Eye (tissue), 1 donor: ENCODE measurements at regions not wholly inside any gene's neighbourhood (a gene's known extent, or its start where the extent isn't known, plus 50 kb on each side); places are given as distances from the start of the nearest gene placed in this dataset.
"Not testable (repeated sequence)": the region's sequence is repeated elsewhere in the genome, so short reads cannot be mapped to it uniquely, and the experiment has no call there.

ENCODE experiments used
- DNase-seq: peaks from one replicate; pipeline ENCODE4 v3.0.0-alpha.2; 2015

DNA sequence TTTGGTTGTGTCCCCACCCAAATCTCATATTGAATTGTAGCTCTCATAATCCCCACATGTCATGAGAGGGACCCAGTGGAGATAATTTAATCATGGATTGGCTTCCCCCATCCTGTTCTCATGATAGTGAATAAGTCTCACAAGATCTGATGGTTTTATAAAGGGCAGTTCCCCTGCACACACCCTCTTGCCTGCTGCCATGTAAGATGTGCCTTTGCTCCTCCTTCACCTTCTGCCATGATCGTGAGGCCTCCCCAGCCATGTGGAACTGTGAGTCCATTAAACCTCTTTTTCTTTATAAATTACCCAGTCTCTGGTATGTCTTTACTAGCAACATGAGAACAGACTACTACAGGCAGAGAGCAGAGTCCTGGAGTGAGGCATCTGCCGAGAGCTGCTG is 90.2 kb upstream of the SLC45A1 start:
- not testable (repeated sequence) for DNase-seq

- no peak for DNase-seq
Observed at GRCh38 chr1:8226747-8227146, 91.2 kb upstream of the SLC45A1 start.

GRCh38 chr1:8226024-8226423 is 91.9 kb upstream of the SLC45A1 start:
- DNase-seq = not testable (repeated sequence)

DNA sequence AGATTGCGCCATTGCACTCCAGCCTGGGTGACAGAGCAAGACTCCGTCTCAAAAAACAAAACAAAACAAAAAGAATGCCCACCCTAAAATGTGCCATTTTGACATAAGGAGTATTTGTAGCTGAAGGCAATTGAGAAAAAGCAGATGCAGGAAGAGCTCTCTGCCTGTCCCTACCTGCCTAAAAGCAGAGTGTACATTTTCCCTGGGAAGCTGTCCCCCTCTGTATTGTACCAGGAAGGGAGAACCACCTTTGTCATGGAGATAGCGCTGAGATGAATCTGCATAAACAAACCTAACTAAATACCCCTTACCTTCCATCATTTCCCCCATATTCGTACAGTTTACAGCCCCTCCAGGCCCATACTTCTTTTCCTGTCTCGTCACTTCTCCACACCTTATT is 94.4 kb upstream of the SLC45A1 start:
- no peak for DNase-seq

- DNase-seq = no peak
Observed at GRCh38 chr1:8222789-8223188, 95.1 kb upstream of the SLC45A1 start.

DNA sequence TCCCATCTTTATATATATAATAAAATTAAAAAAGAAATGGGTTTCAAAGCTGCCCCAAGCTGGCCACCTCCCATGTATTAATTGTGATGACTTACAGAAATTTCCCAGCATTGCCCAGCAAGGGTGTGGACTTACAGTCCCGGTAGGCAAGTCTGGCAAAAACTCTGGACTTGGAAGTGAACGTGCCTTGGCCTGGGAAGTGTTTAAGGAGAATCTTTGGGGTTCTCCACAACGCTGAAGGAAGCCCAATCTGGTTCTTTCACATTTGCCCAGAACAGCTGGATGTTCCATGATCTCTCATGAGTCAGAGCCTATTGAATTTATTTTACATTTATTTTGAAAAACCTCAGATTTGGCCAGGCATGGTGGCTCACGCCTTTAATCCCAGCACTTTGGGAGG is 98.4 kb upstream of the SLC45A1 start:
- no peak for DNase-seq

GRCh38 chr1:8218351-8219092 is 99.4 kb upstream of the SLC45A1 start:
- no peak for DNase-seq

GRCh38 chr1:8217809-8218208 is 100.1 kb upstream of the SLC45A1 start:
- no peak for DNase-seq

DNA sequence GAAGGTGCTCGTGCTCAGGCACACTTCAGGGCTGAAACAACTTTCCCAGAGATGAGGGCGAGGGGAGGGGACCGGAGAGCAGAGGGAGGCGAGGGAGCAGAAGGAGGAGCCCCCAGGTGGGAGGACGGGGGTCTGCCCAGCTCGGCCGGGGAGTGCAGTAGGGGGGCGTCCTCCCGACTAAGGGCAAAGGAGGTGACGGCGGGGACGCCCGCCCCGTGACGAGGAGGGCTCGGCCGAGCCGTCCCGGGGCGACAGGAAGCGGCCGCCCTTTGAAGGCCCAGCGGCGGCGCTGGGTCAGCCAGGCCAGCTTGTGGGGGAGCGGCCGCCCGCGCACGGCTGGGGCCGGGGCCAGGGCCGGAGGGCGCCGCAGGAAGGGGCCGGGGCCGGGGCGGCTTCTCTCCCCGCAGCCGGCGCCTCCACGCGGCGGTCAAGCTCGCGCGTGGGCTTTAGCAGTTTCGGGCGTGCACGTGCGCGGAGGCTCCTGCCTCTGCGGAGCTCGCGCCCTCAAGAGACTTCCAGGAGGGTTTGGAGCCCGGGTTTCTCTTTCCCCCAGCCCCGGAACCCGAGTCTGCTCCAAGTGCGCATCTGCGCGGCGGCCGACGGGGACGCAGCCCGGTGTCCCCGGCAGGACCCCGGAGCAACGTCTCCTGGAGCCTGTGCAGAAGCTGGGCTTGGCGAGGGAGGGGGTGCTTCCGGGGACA is 100.8 kb upstream of the SLC45A1 start:
- DNase-seq = peak; percentile 74

DNA sequence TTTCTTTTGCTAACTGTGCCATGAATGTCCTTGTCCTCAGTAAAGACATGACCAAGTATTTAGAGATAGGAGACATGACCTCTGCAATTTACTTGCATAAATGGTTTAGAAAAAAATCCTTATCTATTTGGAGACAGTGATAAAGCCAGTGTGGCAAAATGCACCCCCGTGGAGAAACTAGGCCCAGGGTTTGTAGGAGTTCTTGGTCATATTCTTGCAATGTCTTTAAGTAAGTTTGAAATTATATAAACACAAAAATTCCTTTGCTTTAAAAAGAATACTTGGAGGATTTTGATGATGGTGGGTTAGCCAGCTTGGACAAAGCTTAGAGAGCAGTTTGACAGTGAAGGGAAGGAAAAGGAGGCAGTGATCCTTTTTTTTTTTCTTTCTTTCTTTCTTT is 101.9 kb upstream of the SLC45A1 start:
- no peak for DNase-seq

DNA sequence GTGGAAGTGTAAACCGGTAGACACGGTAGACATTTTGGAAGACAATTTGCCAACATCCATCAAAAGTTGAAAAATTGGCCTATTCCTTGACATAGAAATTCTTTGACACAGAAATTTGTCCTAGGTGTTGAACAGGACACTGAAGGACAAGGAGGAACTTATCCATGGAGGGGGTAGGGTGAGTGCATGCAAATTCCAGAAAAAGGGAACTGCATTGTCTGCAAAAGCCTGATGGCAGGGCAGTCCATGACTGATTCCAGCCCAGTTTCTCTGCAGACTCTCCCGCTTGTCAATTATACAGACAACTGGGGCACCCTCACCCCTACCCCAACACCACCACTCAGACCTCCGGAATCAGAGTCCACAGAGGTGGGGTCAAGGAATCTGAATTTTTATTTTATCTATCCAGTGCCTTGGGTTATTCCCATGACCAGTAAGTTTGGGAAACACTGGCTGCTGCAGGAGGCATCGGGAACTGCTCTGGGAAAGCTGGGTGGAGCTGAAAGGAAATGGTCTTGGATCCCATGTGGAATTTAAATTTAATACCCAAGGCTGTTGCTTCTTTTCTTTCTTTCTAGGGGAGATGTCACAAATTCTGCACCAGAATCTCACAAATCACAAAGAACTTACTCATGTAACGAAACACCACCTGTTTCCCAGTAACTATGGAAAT is 103.3 kb upstream of the SLC45A1 start:
- no peak for DNase-seq

GRCh38 chr1:8213676-8214075 is 104.2 kb upstream of the SLC45A1 start:
- DNase-seq = no peak

DNA sequence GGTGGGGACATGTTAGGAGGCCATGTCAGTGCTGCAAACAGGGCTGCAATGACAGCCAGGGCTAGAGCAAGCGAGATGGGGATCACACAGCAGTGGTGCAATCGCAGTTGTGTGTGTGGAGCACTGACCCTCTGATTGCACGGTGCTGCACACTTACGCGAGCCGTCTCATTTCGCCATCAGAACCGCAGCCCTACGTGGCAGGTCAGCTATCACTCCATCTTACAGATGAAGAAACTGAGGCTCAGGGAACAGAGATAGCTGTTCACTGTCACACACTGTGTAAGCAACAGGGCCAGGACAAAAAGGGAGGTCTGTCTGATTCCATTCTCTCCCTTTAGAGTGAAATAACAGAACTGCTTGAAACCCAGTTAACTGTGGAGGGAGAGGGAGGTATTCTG is 104.8 kb upstream of the SLC45A1 start:
- DNase-seq = no peak

DNA sequence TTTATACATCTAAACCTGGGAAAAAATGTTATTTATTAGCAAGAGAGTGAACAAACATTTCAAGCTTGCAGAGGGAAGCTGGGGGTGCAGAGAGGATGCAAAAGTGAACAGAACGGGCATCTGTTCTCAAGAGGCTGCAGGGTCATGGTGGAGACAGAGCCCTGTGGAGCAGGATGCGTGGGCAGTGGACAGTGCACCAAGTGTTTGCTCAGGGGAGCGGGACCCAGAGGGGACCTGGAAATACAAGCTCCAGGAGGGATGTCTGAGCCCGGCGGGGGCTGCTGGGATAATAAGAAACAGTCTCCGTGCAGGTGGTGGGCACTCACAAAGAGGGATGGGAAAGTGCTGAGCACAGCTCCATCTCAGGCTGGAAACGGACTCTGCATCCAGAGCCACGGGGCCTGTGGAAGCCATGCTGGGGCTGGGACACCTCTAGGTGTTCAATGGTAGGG is 105.3 kb upstream of the SLC45A1 start:
- DNase-seq = no peak

GRCh38 chr1:8211883-8212579 is 105.9 kb upstream of the SLC45A1 start:
- DNase-seq = peak; percentile 48

DNA sequence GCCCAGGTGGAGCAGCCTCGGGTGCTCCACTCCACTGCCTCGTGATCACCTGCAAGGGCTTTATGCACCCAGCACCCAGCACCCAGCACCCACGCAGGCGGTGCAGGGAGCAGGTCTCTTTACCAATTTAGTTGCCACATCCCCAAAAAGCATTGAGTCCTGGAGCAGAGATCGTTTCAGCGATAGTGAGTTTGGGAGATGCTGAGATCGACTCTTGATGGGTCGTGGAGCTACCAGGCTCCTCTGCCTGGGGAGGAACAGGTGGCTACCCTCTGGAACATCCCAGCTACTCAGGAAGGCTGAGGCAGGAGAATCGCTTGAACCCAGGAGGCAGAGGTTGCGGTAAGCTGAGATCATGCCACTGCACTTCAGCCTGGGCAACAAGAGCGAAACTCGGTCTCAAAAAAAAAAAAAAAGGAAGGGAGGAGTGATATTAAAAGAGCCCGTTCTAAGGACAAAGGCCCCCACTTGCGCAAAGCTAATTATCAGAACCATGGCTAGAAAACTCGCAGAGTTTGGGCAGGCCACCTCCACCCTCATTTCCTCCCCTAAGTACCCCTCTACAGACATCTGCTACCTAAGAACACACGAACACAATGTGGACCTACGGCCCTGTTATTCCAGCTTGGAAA is 106.5 kb upstream of the SLC45A1 start:
- DNase-seq = no peak

DNA sequence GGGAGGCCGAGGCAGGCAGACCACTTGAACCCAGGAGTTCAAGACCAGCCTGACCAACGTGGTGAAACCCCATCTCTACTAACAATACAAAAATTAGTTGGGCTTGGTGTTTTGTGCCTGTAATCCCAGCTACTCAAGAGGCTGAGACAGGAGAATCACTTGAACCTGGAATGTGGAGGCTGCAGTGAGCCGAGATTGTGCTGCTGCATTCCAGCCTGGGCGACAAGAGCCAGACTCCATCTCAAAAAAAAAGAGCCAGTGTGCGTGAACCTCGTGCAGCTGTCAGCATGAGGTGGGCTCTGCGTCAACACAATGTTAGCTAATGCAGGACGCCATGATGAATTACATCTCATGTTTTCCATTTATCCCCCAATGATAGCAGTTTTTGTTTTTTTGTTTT is 110.7 kb upstream of the SLC45A1 start:
- no peak for DNase-seq

DNA sequence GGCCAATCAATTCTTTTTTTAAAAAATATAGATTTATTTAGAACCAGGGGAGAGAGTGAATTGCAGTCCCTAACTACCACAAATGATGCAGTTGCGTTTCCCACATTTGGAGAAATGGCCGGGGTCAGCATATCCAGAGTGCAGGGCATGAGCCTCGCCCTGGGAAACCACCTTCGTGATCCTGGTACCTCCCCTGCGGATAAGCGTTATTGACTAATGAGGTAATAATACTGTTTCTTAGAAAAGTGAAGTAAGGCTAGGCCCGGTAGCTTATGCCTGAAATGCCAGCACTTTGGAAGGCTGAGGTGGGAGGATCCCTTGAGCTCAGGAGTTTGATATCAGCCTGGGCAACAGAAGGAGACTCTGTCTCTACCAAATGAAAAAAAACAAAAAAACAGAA is 111.5 kb upstream of the SLC45A1 start:
- no peak for DNase-seq

DNA sequence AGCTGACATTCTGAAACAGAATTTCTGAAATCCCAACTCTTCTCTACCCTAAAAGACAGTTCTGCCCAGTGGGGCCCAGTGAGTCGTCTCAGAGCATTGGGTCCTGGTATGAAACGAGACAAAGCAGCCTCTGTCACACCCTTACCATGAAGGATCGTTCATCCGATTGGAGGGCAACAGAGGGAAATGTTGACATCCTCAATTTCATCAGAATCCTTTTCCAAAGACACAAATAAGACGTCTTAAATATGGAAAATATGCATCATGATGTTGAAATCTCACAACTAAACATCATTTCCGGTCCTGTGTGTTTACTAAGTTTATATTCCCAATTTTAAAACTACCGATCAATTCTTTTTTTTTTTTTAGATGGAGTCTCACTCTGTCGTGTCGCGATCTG is 112.1 kb upstream of the SLC45A1 start:
- DNase-seq = no peak

- DNase-seq = no peak
Observed at GRCh38 chr1:8204826-8205225, 113.1 kb upstream of the SLC45A1 start.

DNA sequence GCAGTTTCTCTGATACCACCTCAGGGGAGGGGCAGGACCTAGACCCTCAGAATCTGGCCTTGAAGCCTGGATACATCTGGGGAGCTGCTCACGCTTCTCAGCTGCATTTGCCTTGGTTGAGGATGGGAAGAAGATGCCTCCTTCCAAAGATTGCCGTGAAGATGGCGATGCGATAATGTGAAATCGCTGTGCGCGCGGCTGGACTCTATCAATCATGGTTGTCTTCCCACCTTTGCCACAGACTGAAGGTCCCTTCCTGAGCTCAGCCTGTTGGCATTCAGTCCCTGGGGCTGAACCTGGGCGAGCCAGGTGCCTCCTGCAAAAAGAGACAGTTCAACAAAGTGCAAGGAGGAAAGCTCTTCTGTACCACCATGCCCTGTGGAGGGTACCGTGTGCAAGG is 114.4 kb upstream of the SLC45A1 start:
- no peak for DNase-seq

GRCh38 chr1:8203056-8203455 is 114.9 kb upstream of the SLC45A1 start:
- DNase-seq = no peak
